Activated effector memory CD4-positive, alpha-beta T cell treated with anti-CD3 and anti-CD28 coated beads, Interleukin-2, amount 50 U/mL, for 16 hours (primary cell): ENCODE measurements at regions not wholly inside any gene's neighbourhood (a gene's known extent, or its start where the extent isn't known, plus 50 kb on each side); places are given as distances from the start of the nearest gene placed in this dataset.
"Not testable (repeated sequence)": the region's sequence is repeated elsewhere in the genome, so short reads cannot be mapped to it uniquely, and the experiment has no call there.

ENCODE experiments used
- DNase-seq: peaks from one replicate; pipeline ENCODE4 v3.0.0-alpha.2; 2020

DNA sequence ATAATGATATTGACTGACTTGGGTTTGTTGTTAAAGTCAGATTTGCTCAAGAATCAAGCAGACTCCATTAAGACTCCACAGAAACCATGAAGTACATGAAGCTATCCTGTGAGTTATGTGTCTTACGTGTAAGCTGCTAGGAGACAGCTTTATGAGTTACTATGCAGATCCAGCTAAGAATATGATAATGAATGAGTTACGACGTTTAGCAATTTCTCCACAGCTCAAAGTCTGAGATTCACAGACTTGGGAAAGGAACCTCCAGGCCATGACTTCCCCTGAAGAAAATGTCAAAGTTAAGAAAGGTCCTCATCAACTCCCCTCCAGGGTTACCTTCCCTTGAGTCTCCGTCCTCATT lies 211.9 kb upstream of the HNRNPA3 start:
- DNase-seq, result no peak

GRCh38 chr2:177001334-177001733 lies 211.3 kb upstream of the HNRNPA3 start:
- no peak for DNase-seq

DNA sequence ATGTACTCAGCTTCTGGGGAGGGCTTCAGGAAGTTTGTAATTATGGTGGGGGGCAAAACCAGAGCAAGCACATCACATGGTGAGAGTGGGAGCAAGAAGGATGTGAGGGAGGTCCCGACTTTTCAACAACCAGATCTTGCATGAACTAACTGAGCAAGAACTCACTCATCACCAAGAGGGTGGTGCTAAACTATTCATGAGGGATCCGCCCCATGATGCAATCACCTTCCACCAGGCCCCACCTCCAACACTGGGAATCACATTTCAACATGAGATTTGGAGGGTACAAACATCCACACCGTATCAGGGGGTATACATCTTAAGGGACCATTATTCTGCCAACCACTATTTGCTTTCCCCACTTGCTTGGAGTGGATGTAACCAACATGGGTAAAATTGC lies 209.6 kb upstream of the HNRNPA3 start:
- no peak for DNase-seq

GRCh38 chr2:177007726-177008125 lies 204.9 kb upstream of the HNRNPA3 start:
- not testable (repeated sequence) for DNase-seq

DNA sequence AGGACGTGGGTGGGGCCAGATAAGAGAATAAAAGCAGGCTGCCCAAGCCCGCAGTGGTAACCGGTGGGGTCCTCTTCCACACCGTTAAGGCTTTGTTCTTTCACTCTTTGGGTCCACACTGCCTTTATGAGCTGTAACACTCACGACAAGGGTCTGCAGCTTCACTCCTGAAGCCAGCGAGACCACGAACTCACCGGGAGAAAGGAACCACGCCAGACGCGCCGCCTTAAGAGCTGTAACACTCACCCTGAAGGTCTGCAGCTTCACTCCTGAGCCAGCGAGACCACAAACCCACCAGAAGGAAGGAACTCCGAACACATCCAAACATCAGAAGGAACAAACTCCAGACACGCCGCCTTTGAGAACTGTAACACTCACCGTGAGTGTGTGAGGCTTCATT lies 203.9 kb upstream of the HNRNPA3 start:
- DNase-seq, result not testable (repeated sequence)

- no peak for DNase-seq
These were observed 202.4 kb upstream of the HNRNPA3 start for GRCh38 chr2:177010146-177010545.

DNA sequence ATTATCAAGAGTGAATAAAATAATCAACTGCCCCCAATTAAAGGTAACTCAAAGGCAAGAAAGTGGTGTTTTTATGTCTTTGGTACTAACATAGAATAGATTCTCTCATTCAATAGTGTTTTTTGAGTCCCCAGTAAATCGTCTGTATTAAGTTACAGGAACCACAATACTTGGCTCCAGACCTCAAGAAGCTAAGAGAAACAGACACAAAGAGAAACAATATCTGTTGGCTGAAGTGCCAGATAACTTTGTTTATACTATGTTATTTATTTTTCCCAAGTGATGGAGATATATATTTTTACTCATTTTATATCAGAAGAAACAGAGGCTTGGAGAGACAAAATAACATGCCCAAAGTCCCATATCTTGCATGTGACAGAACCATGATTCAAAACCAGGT lies 201.7 kb upstream of the HNRNPA3 start:
- DNase-seq, result no peak

GRCh38 chr2:177014946-177015345 lies 197.6 kb upstream of the HNRNPA3 start:
- DNase-seq, result no peak

DNA sequence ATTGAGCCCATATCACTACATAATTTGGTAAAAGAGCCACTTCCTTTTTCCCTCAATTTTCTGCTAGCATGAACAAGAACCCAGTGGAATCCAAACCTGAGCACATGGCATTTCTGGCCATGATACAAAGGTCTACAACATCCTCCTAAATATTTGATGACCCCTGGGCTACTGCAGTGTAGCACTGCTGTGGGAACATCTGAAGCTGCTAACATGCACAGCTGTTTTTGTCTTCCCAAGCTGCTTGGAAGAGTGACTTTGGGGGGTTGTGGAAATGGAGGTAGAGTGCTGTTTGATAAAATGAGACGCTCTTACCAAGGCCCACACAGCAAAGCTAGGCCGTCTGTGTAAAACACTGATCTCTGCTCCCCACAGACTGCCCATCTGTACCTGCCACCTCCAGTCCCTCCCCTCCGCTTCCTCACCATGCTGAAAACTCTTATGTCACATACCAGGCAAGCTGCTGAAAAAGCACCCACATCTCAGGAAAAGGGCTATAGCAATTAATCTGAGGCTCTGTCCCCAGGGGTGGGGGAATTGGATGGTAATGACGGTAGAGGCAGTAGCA lies 197.2 kb upstream of the HNRNPA3 start:
- no peak for DNase-seq

DNA sequence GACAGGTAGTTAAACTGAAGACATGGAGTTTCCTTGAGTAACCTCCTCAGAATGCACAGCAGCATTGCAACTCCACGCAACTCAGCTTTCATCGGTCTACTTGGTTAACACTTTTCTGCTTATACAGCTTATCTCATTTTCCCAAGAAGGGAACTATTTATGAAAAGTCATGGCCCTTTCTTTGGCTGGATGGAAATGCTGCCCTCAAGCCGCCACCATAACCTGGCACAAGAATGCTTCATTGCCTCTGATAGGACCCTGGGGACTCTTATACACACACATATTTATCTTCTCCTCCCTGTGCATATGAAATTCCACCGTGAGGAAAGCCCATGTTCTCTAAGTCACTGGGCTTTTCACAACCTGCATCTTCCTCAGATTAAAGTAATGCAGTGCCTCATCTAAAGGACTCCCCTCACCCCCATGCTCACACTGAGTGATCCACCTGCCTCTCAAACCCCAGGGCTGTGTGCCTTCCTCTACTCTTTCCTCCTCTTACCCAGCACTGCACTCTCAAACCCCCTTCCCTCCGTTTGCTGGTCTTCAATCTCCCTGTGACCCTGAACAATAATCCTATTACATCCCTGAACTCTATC lies 192.0 kb upstream of the HNRNPA3 start:
- DNase-seq, result no peak

- no peak for DNase-seq
These were observed 190.8 kb upstream of the HNRNPA3 start for GRCh38 chr2:177021706-177022343.

DNA sequence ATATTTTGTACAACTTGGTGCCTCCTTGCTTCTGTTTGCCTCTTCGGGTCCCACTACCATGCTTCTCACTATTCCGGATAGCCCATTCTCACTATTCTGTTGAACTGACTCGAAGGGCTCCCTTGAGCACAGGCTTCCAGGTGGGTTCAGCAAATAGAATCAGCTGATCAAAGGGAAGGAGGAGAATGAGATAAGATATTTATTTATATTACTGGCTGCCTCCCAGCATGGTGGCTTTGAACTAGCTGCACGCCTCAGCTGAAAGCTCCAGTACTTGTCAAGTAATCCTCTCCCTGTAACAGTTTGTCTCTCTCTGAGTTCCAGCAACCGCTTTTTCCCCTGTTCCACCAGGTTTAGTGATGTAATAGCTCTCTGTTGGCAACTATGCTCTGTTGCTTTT lies 187.8 kb upstream of the HNRNPA3 start:
- no peak for DNase-seq

GRCh38 chr2:177026253-177026652 lies 186.3 kb upstream of the HNRNPA3 start:
- no peak for DNase-seq

- DNase-seq, result no peak
These were observed 185.6 kb upstream of the HNRNPA3 start for GRCh38 chr2:177026956-177027355.

- DNase-seq, result no peak
These were observed 184.3 kb upstream of the HNRNPA3 start for GRCh38 chr2:177028296-177028695.

GRCh38 chr2:177029075-177029474 lies 183.5 kb upstream of the HNRNPA3 start:
- no peak for DNase-seq

GRCh38 chr2:177029501-177029900 lies 183.1 kb upstream of the HNRNPA3 start:
- no peak for DNase-seq

GRCh38 chr2:177029901-177030300 lies 182.7 kb upstream of the HNRNPA3 start:
- DNase-seq, result no peak

DNA sequence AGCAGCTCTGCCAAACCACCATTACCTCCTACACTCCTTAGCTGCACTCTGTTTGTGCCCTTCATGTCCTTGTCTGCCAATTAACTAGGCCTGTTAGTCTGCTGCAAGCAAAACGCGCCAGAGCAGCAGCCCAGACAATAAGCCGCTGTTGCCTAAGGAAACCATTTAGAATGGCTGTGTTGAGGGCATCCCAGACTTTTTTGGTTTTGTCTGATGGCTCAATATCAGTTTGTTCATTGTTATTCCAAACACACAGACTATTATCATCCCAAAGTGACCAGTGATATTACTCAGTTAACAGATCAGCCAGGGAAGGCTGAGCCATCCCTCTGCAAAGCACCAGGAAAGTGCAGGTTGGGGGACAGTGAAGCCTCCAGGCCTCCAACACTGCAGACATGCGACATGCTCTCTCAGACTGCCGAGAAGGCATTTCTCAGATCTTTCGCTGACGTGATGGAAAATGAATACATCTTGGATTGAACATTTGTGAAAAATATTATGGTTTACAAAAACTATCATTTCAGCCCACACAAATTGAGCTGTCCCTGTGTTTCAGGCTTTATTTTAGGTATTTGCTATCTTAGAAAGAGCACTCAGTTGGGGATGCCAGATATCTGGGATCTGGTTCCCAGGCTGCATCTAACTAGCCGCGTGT lies 182.0 kb upstream of the HNRNPA3 start:
- DNase-seq, result no peak

DNA sequence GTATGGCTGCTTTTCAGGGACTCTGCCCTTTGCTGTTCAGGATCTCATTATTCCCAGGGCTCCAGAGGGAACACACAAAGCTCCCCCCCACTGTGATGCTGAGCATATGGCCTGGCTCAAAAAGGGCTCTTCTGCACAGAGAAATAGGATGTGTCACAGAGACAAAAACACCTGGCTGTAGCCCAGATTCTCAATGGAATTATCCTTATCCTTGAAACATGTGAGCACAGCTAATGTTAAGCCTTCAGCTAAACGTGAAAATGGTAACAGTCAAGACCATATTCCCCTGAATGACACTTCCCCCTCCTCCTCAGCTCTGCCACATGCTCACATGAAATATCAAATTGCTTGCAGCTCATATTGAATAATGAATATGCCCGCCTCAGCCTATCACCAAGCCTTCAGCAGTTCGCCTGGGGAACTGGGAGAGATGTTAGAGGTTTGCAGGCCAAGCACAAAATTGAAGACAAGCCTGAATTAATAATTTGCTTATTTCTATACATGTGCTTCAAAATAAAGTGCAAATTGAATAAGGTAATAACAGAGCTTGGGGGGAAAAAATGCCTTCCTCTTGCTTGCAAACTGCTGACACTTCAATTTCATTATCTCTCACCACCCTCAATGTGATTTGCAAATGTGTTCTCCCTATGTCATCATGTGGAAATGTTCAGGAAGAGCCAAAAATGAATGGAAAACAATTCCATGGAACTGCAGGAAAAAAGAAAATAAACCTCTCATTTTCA lies 181.0 kb upstream of the HNRNPA3 start:
- DNase-seq, result no peak

DNA sequence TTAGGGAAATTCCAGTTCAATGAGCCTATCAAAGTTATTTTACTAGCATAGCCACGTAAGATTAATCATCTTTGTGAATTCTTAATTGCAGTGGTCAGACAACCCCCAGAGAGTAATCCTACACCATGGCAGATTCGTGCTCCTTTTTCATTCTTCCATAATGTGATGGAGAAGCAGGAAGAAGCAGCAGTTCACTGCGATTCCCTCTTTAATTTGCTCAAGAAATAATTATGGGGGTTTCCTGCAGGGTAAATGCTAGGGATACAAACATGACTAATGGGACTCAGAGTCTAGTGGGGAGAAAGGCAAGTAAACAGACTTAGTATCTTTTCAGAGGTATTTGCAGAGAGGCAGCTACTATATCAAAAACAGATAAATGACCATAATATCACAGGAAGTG lies 175.8 kb upstream of the HNRNPA3 start:
- DNase-seq, result no peak

GRCh38 chr2:177037569-177037968 lies 175.0 kb upstream of the HNRNPA3 start:
- DNase-seq, result no peak

DNA sequence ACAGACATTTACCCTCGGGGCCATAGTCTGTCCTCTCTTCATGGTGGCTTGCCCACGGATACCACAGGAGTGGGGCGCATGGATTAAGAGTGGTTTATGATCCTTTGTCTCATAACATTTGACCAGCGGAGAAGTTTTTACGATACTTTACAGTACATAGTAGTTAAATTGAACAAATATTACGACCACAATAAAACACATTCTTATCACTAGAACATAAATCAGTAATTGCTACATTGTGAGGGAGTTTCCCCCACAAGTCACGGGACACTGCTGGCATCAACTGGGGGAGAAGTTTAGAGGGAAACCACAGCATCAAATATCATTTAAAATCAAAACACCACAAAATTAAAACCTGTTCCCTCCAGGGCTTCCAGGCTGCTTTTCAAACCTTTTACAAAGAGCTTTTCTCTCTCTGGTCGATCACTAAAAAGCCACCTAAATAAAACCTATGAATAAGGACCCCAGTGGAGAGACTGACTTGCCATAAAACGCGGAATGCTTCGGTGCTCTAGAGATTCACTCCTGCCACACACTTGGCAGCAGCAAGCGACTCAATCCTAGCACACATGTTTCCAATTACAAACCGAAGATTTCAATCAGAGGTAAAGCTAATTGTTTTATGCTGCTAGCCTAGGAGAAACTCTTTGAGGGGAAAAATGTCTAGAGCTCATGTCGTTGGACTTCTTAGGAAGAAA lies 173.7 kb upstream of the HNRNPA3 start:
- no peak for DNase-seq
